ENCODE measurements at regions not wholly inside any gene's neighbourhood (a gene's known extent, or its start where the extent isn't known, plus 50 kb on each side); places are given as distances from the start of the nearest gene placed in this dataset.
"Not testable (repeated sequence)": the region's sequence is repeated elsewhere in the genome, so short reads cannot be mapped to it uniquely, and the experiment has no call there.

DNA sequence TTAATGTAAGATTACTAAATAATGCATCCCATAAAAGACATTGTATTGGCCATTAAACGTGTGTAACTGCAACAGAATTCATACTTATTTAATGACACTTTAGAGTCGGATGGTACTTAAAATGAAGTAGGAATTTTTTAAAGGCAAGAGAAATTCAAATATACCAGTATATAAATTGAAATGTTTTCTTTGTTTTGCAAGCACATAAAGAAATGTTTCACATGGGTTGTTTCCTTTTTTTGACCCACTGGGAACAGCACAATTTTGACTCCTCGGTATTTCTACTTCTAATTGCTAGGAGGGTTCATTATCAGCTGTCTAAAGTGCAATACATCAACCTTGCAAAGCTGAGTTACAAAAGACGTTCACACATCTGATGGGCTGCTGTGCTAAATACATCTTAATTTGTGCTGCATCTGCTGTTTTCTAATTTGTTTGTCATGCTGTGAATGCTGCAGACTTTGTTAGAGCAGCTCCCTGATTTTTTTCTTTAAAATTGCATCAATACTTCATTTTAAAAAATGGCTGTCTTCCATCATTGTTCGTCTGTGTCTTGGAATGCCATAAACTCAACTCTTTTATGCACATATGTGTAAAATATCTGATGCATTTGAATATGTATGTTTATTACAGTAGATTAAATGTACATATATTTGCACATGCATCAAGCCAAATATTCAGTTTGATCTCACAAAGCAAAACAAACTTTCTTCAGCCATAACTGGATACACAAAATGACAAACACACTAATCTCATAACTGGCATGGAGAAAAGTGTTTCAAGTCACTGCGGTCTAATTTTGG lies 454.0 kb upstream of the GRAMD2B start:
- no peak for DNase-seq
- in situ Hi-C loops (cut with HindIII; ENCODE audit: low pct_ligation_motif_present, low pct_unique_long_range_greater_than_20kb, low sequenced_read_pairs): no loop called here

GRCh38 chr5:125969814-125970171 lies 453.4 kb upstream of the GRAMD2B start:
- in situ Hi-C loops (cut with HindIII; ENCODE audit: low pct_ligation_motif_present, low pct_unique_long_range_greater_than_20kb, low sequenced_read_pairs): no loop called here
- DNase-seq: no peak

- in situ Hi-C loops (cut with HindIII; ENCODE audit: low pct_ligation_motif_present, low pct_unique_long_range_greater_than_20kb, low sequenced_read_pairs): no loop called here
Measured at GRCh38 chr5:125970631-125971307, 452.4 kb upstream of the GRAMD2B start.

DNA sequence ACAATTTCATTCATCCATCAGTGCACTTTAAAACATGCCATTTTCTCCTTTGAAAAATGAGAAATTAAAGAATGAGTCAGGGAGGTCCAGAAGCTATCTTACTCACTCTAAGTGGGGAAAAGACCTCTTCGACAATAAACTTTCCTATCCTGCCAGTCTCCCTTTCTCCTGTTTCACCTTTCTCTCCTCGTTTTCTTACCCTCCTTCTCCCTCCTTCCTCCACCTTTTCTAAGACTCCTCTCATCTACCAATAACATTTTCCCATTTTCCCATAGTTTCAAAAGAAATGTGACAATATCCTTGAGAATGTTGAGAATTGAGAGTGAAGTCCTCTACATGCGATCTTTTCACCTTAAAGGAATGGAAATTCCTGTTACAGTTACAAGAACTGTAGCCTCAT lies 450.5 kb upstream of the GRAMD2B start:
- in situ Hi-C loops (cut with HindIII; ENCODE audit: low pct_ligation_motif_present, low pct_unique_long_range_greater_than_20kb, low sequenced_read_pairs): no loop called here
- no peak for DNase-seq

More at GRCh38 chr5:125970631-125971307, 452.4 kb upstream of the GRAMD2B start:
- DNase-seq: no peak

- no peak for DNase-seq
- in situ Hi-C loops (cut with HindIII; ENCODE audit: low pct_ligation_motif_present, low pct_unique_long_range_greater_than_20kb, low sequenced_read_pairs): no loop called here
Measured at GRCh38 chr5:125974679-125975078, 448.5 kb upstream of the GRAMD2B start.

- DNase-seq: no peak
- in situ Hi-C loops (cut with HindIII; ENCODE audit: low pct_ligation_motif_present, low pct_unique_long_range_greater_than_20kb, low sequenced_read_pairs): no loop called here
Measured at GRCh38 chr5:125976421-125977000, 446.7 kb upstream of the GRAMD2B start.

DNA sequence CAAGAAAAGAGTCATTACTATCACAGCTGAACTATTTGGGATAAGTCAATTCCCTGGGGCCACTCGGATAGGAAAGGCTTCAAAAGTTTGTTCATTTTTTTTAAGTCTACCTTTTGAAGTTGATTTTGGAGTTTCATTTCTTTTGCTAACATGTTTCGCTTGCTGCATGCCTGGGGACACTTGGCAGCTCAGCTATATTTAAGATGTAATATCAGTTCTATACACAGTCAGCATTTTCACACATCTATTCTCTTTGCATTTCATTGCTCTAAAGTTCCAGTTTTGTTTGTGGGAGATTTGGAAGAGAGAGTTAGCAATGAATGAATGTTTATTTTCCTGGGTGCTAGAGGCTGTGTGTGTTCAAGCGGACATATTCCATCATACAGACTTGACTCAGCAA lies 445.2 kb upstream of the GRAMD2B start:
- DNase-seq: no peak
- in situ Hi-C loops (cut with HindIII; ENCODE audit: low pct_ligation_motif_present, low pct_unique_long_range_greater_than_20kb, low sequenced_read_pairs): no loop called here

DNA sequence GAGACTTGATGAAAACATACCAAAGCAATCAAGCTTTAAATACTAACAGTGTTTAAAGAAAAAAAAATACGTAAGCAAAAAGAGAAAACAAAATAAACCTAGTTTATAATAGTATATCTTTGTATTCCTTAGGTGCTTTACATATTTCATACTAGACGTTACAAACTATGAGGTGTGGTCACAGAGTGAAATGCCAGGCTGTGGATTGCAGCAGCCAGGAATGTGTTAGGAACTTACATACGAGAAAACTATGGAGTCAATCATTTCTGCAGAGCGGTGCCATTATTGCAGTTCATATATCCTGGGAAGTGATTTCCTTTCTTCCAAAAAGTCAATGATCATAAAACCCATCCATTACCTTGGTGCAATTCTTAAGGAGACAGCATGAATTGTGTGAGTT lies 443.6 kb upstream of the GRAMD2B start:
- no peak for DNase-seq
- in situ Hi-C loops (cut with HindIII; ENCODE audit: low pct_ligation_motif_present, low pct_unique_long_range_greater_than_20kb, low sequenced_read_pairs): no loop called here

GRCh38 chr5:125981016-125981415 lies 442.2 kb upstream of the GRAMD2B start:
- in situ Hi-C loops (cut with HindIII; ENCODE audit: low pct_ligation_motif_present, low pct_unique_long_range_greater_than_20kb, low sequenced_read_pairs): no loop called here
- DNase-seq: no peak

DNA sequence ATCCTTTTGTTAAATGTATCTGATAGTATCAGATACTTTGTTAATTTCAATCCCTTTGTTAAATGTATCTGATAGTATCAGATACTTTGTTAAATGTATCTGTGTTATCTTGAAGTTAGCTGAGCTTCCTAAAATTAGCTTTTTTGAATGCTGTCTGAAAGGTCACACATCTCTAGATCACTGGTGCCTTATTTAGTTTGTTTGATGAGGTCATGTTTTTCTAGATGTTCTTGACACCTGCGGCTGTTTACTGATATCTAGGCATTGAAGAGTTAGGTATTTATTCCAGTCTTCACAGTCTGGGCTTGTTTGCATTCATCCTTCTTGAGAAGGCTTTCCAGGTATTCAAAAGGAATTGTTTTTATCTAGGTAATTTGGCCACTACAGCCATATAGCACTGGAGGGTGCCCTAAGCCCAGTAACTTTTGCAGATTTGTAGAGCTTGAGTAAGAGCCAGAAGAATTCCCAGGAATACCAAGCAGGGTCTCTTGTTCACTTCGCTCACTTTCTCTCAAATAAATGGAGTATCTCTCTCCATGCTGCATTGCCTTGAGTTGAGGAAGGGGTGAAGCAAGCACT lies 435.4 kb upstream of the GRAMD2B start:
- in situ Hi-C loops (cut with HindIII; ENCODE audit: low pct_ligation_motif_present, low pct_unique_long_range_greater_than_20kb, low sequenced_read_pairs): no loop called here
- DNase-seq: no peak

GRCh38 chr5:125992050-125992449 lies 431.2 kb upstream of the GRAMD2B start:
- no peak for DNase-seq
- in situ Hi-C loops (cut with HindIII; ENCODE audit: low pct_ligation_motif_present, low pct_unique_long_range_greater_than_20kb, low sequenced_read_pairs): no loop called here

- DNase-seq; in situ Hi-C loops (cut with HindIII; ENCODE audit: low pct_ligation_motif_present, low pct_unique_long_range_greater_than_20kb, low sequenced_read_pairs): not testable (repeated sequence)
Measured at GRCh38 chr5:125999271-126000030, 423.8 kb upstream of the GRAMD2B start.

DNA sequence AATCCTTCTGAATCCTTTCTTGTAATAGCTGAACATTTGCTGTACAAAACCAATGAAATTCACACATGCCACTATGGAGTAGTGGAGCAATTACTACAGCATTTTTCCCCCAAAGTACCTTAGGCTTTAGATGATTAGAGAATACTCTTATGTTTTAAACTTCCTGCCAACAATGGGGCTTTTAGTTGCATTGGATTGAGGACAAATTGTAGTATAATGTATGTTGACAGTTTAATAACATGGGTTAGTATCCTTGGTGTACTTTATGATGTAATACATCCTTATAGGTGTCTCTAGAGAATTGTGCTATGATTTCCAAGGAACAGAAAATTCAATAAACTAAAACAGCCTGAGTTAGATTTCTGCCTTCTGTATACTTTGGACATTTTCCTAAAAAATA lies 422.7 kb upstream of the GRAMD2B start:
- in situ Hi-C loops (cut with HindIII; ENCODE audit: low pct_ligation_motif_present, low pct_unique_long_range_greater_than_20kb, low sequenced_read_pairs): no loop called here
- no peak for DNase-seq

GRCh38 chr5:126002222-126002897 lies 420.8 kb upstream of the GRAMD2B start:
- in situ Hi-C loops (cut with HindIII; ENCODE audit: low pct_ligation_motif_present, low pct_unique_long_range_greater_than_20kb, low sequenced_read_pairs): no loop called here
- DNase-seq: peak; percentile 83

DNA sequence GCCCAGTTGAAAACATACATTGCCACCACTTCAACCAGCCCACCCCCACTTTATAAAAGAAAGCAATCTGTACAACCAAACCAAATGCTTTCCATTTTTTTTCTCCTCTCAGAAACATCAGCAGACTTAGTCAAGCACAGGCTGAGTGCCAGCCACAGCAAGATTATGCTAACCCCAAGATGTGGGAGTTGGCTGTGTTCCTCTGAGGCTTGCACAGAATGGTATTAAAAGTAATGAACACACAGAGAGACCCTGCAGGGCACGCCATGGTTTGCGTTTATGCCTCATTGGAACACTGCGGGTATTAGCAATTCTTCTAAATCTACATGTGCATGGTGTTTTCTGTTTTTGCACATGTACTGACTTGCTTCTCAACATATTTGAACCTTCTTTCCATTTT lies 419.9 kb upstream of the GRAMD2B start:
- in situ Hi-C loops (cut with HindIII; ENCODE audit: low pct_ligation_motif_present, low pct_unique_long_range_greater_than_20kb, low sequenced_read_pairs): no loop called here
- peak; percentile 42 for DNase-seq

- in situ Hi-C loops (cut with HindIII; ENCODE audit: low pct_ligation_motif_present, low pct_unique_long_range_greater_than_20kb, low sequenced_read_pairs): no loop called here
- no peak for DNase-seq
Measured at GRCh38 chr5:126004636-126005035, 418.6 kb upstream of the GRAMD2B start.

GRCh38 chr5:126007841-126008240 lies 415.4 kb upstream of the GRAMD2B start:
- in situ Hi-C loops (cut with HindIII; ENCODE audit: low pct_ligation_motif_present, low pct_unique_long_range_greater_than_20kb, low sequenced_read_pairs): no loop called here
- no peak for DNase-seq

- in situ Hi-C loops (cut with HindIII; ENCODE audit: low pct_ligation_motif_present, low pct_unique_long_range_greater_than_20kb, low sequenced_read_pairs): no loop called here
- no peak for DNase-seq
Measured at GRCh38 chr5:126009566-126009965, 413.6 kb upstream of the GRAMD2B start.
